Liver (tissue), 8 donors: ENCODE measurements at regions not wholly inside any gene's neighbourhood (a gene's known extent, or its start where the extent isn't known, plus 50 kb on each side); places are given as distances from the start of the nearest gene placed in this dataset.

ENCODE experiments used
- DNase-seq: peaks from one replicate; pipeline ENCODE4 v3.0.0-alpha.2; 2017; ENCODE audit warnings: low spot score
- H3K27ac ChIP-seq, 2 donors: one replicate each; pipeline ENCODE4 v1.7.0; 2013; ENCODE audit warnings: inconsistent platforms in 2 of 2, low read length in 2 of 2, control low read depth in 1 of 2, low read depth in 1 of 2, mild to moderate bottlenecking in 1 of 2
- H3K27me3 ChIP-seq, 4 donors: one replicate each; pipeline versions ENCODE4 v1.6.1 to v1.7.0; 2013; ENCODE audit warnings: low read length in 3 of 4, inconsistent platforms in 1 of 4, mild to moderate bottlenecking in 1 of 4, moderate library complexity in 1 of 4; ENCODE audit not compliant: control insufficient read depth in 4 of 4, insufficient read depth in 4 of 4
- H3K36me3 ChIP-seq, 4 donors: one replicate each; pipeline versions ENCODE4 v1.6.1 to v1.7.0; 2013; ENCODE audit warnings: low read length in 3 of 4, mild to moderate bottlenecking in 3 of 4, low read depth in 1 of 4, moderate library complexity in 1 of 4; ENCODE audit not compliant: control insufficient read depth in 4 of 4, insufficient read depth in 3 of 4
- H3K4me1 ChIP-seq, 4 donors: one replicate each; pipeline versions ENCODE4 v1.6.1 to v1.7.0; 2013; ENCODE audit warnings: low read length in 3 of 4, mild to moderate bottlenecking in 3 of 4, moderate library complexity in 1 of 4; ENCODE audit not compliant: control insufficient read depth in 4 of 4, insufficient read depth in 4 of 4
- H3K4me3 ChIP-seq, 3 donors: one replicate each; pipeline versions ENCODE4 v1.6.1 to v1.7.0; 2013; ENCODE audit warnings: low read length in 3 of 3, control low read depth in 1 of 3, low read depth in 1 of 3, mild to moderate bottlenecking in 1 of 3
- H3K9ac ChIP-seq, 2 donors: one replicate each; pipeline ENCODE4 v1.7.0; 2013; ENCODE audit warnings: low read length in 2 of 2, mild to moderate bottlenecking in 2 of 2, moderate library complexity in 2 of 2, control low read depth in 1 of 2, low read depth in 1 of 2
- H3K9me3 ChIP-seq, 4 donors: one replicate each; pipeline versions ENCODE4 v1.6.1 to v1.7.0; 2013; ENCODE audit warnings: low read length in 3 of 4; ENCODE audit not compliant: control insufficient read depth in 4 of 4
- EGR1 ChIP-seq, 2 donors: IDR thresholded peaks; 2 replicates each; pipeline ENCODE4 v1.6.1; 2016 to 2018; ENCODE audit warnings: antibody characterized with exemption in 2 of 2, low read depth in 2 of 2
- FOXA1 ChIP-seq: IDR thresholded peaks from 2 replicates; pipeline ENCODE4 v1.6.1; 2016; ENCODE audit warnings: antibody characterized with exemption
- FOXA2 ChIP-seq: IDR thresholded peaks from 2 replicates; pipeline ENCODE4 v1.6.1; 2016; ENCODE audit warnings: antibody characterized with exemption
- GABPA ChIP-seq, 2 donors: IDR thresholded peaks in 1 of 2; conservative IDR thresholded peaks in 1 of 2; 2 replicates each; pipeline ENCODE4 v1.6.1; 2016; ENCODE audit warnings: antibody characterized with exemption in 2 of 2, mild to moderate bottlenecking in 1 of 2, moderate library complexity in 1 of 2
- HNF4A ChIP-seq, 2 donors: conservative IDR thresholded peaks; 2 replicates each; pipeline ENCODE4 v1.6.1; 2016; ENCODE audit warnings: antibody characterized with exemption in 2 of 2, mild to moderate bottlenecking in 2 of 2
- HNF4G ChIP-seq: IDR thresholded peaks from 2 replicates; pipeline ENCODE4 v1.6.1; 2016; ENCODE audit warnings: antibody characterized with exemption
- JUND ChIP-seq, 2 donors: IDR thresholded peaks; 2 replicates each; pipeline ENCODE4 v1.6.1; 2016; ENCODE audit warnings: antibody characterized with exemption in 2 of 2
- MAX ChIP-seq: IDR thresholded peaks from 2 replicates; pipeline ENCODE4 v1.6.1; 2016; ENCODE audit warnings: antibody characterized with exemption
- NR2F2 ChIP-seq: IDR thresholded peaks from 2 replicates; pipeline ENCODE4 v1.6.1; 2016; ENCODE audit warnings: antibody characterized with exemption
- RAD21 ChIP-seq, 2 donors: IDR thresholded peaks; 2 replicates each; pipeline ENCODE4 v1.6.1; 2016; ENCODE audit warnings: antibody characterized with exemption in 2 of 2, mild to moderate bottlenecking in 2 of 2
- REST ChIP-seq: IDR thresholded peaks from 2 replicates; pipeline ENCODE4 v1.6.1; 2016; ENCODE audit warnings: antibody characterized with exemption, mild to moderate bottlenecking
- RXRA ChIP-seq, 2 donors: IDR thresholded peaks; 2 replicates each; pipeline ENCODE4 v1.6.1; 2017 to 2018; ENCODE audit warnings: antibody characterized with exemption in 2 of 2, mild to moderate bottlenecking in 1 of 2
- SP1 ChIP-seq: IDR thresholded peaks from 2 replicates; pipeline ENCODE4 v1.6.1; 2018; ENCODE audit warnings: antibody characterized with exemption, mild to moderate bottlenecking
- TAF1 ChIP-seq: conservative IDR thresholded peaks from 2 replicates; pipeline ENCODE4 v1.6.1; 2016; ENCODE audit warnings: antibody characterized with exemption, mild to moderate bottlenecking
- YY1 ChIP-seq: IDR thresholded peaks from 2 replicates; pipeline ENCODE4 v1.6.1; 2016; ENCODE audit warnings: antibody characterized with exemption, mild to moderate bottlenecking
- WGBS: extraction: QIAGEN DNeasy Blood & Tissue Kit; methylation state at CpG from one replicate; pipeline ENCODE4 v1.1.7; 2013; 5-methylcytosine and 5-hydroxymethylcytosine counted together
- TF ChIP-seq, protein P1 (sequence below): IDR thresholded peaks from 2 replicates; pipeline ENCODE4 v1.6.1; 2016; ENCODE audit warnings: antibody characterized with exemption
- TF ChIP-seq, protein P2 (sequence below): fragments of 150-350 bp; IDR thresholded peaks from 2 replicates; pipeline ENCODE4 v1.5.1; 2017; ENCODE audit warnings: improper control_type of control experiment, low read depth, low read length; ENCODE audit not compliant: missing input control
- TF ChIP-seq, protein P3 (sequence below): IDR thresholded peaks from 2 replicates; pipeline ENCODE4 v1.6.1; 2016; ENCODE audit warnings: antibody characterized with exemption
- donor health status: healthy.
- donor health status: healthy.
- donor health status: healthy.
- donor health status: healthy.
- donor health status: healthy.

GRCh38 chr21:28437061-28437460 is 555.6 kb downstream of the LTN1 start:
- WGBS = 88% methylated on average over 2 of the region's 2 CpGs
- no peak for TF ChIP-seq REST
- no peak for TF ChIP-seq GABPA (IDR thresholded peaks at IDR 0.05 in 1 of 2, conservative IDR thresholded peaks at IDR 0.05 in 1 of 2)
- no peak for TF ChIP-seq MAX
- no peak for TF ChIP-seq HNF4G
- TF ChIP-seq HNF4A (conservative IDR thresholded peaks at IDR 0.05) = no peak
- no peak for TF ChIP-seq TAF1
- no peak for TF ChIP-seq JUND (IDR thresholded peaks at IDR 0.05)
- TF ChIP-seq FOXA2 = no peak
- no peak for TF ChIP-seq RAD21 (IDR thresholded peaks at IDR 0.05)
- TF ChIP-seq, protein P1, sequence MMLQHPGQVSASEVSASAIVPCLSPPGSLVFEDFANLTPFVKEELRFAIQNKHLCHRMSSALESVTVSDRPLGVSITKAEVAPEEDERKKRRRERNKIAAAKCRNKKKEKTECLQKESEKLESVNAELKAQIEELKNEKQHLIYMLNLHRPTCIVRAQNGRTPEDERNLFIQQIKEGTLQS = no peak
- TF ChIP-seq RXRA (IDR thresholded peaks at IDR 0.05) = no peak
- TF ChIP-seq NR2F2 = no peak
- TF ChIP-seq SP1 = no peak
- TF ChIP-seq, protein P2, sequence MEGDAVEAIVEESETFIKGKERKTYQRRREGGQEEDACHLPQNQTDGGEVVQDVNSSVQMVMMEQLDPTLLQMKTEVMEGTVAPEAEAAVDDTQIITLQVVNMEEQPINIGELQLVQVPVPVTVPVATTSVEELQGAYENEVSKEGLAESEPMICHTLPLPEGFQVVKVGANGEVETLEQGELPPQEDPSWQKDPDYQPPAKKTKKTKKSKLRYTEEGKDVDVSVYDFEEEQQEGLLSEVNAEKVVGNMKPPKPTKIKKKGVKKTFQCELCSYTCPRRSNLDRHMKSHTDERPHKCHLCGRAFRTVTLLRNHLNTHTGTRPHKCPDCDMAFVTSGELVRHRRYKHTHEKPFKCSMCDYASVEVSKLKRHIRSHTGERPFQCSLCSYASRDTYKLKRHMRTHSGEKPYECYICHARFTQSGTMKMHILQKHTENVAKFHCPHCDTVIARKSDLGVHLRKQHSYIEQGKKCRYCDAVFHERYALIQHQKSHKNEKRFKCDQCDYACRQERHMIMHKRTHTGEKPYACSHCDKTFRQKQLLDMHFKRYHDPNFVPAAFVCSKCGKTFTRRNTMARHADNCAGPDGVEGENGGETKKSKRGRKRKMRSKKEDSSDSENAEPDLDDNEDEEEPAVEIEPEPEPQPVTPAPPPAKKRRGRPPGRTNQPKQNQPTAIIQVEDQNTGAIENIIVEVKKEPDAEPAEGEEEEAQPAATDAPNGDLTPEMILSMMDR = no peak
- no peak for TF ChIP-seq YY1
- no peak for TF ChIP-seq FOXA1
- TF ChIP-seq, protein P3, sequence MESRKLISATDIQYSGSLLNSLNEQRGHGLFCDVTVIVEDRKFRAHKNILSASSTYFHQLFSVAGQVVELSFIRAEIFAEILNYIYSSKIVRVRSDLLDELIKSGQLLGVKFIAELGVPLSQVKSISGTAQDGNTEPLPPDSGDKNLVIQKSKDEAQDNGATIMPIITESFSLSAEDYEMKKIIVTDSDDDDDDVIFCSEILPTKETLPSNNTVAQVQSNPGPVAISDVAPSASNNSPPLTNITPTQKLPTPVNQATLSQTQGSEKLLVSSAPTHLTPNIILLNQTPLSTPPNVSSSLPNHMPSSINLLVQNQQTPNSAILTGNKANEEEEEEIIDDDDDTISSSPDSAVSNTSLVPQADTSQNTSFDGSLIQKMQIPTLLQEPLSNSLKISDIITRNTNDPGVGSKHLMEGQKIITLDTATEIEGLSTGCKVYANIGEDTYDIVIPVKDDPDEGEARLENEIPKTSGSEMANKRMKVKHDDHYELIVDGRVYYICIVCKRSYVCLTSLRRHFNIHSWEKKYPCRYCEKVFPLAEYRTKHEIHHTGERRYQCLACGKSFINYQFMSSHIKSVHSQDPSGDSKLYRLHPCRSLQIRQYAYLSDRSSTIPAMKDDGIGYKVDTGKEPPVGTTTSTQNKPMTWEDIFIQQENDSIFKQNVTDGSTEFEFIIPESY = no peak
- TF ChIP-seq EGR1 (IDR thresholded peaks at IDR 0.05; ENCODE audit: low read depth in 2 of 2) = no peak
- Histone ChIP-seq H3K27me3 (no peaks in the 10 kb centered on the region), H3K27ac (no peak overlapping the region), H3K9me3 (no peaks in the 10 kb centered on the region), H3K4me3 (no peak overlapping the region), H3K4me1 (no peaks in the 10 kb centered on the region), H3K9ac (no peak overlapping the region), H3K36me3 (peaks cover 0 to 2% (median 0%) of the 10 kb centered on the region in 4 donors)
- no peak for DNase-seq
